Central memory CD8-positive, alpha-beta T cell (primary cell): ENCODE measurements at regions not wholly inside any gene's neighbourhood (a gene's known extent, or its start where the extent isn't known, plus 50 kb on each side); places are given as distances from the start of the nearest gene placed in this dataset.
"Not testable (repeated sequence)": the region's sequence is repeated elsewhere in the genome, so short reads cannot be mapped to it uniquely, and the experiment has no call there.

Experiments
- ATAC-seq: fragments of 150-1000 bp; cut with Tn5 transposase; replicated peaks from 2 replicates; pipeline ENCODE4 v1.10.0; 2022; ENCODE audit warnings: mild to moderate bottlenecking, moderate FRiP score, moderate number of reproducible peaks; ENCODE audit not compliant: poor library complexity, severe bottlenecking; ENCODE audit errors: extremely low read depth
- DNase-seq, 2 donors: peaks; one replicate each; pipeline ENCODE4 v3.0.0; 2021; ENCODE audit warnings: low spot score in 2 of 2
- H3K27ac Mint-ChIP-seq: one replicate; pipeline ENCODE4 v1.8.0; 2022; ENCODE audit warnings: low read depth, mild to moderate bottlenecking, moderate library complexity, mixed read lengths
- H3K27me3 Mint-ChIP-seq: one replicate; pipeline ENCODE4 v1.8.0; 2022; ENCODE audit warnings: mixed read lengths
- H3K36me3 Mint-ChIP-seq: one replicate; pipeline ENCODE4 v1.8.0; 2022; ENCODE audit warnings: mild to moderate bottlenecking, moderate library complexity, mixed read lengths; ENCODE audit not compliant: insufficient read depth
- H3K4me1 Mint-ChIP-seq: one replicate; pipeline ENCODE4 v1.8.0; 2022; ENCODE audit warnings: mixed read lengths
- H3K4me3 Mint-ChIP-seq: one replicate; pipeline ENCODE4 v1.8.0; 2022; ENCODE audit warnings: mild to moderate bottlenecking, moderate library complexity, mixed read lengths
- H3K9me3 Mint-ChIP-seq: one replicate; pipeline ENCODE4 v1.8.0; 2022; ENCODE audit warnings: mixed read lengths

DNA sequence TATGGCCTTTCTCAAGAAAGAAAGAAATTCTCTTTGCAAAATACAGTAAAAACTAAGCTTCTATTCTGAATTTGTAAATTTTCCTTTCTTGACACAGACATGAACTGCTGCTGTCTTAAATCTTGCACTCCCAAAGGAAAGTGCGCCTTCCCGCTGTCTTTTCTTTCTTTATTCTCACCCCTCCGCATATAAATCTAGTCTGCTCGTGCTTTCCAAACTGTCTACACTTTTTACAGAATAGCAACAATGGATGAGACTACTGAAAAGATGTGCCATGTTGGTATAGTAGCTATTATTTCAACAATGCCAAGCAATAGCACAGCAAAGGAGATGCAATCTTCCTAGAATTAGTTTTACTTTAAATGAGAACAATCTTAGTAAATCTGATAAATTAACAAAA, 328.8 kb upstream of the PDE3A start:
- no peaks in the 10 kb centered on the region for H3K9me3 Mint-ChIP-seq
- no peaks in the 10 kb centered on the region for H3K36me3 Mint-ChIP-seq
- H3K27me3 Mint-ChIP-seq, result no peaks in the 10 kb centered on the region
- no peak overlapping the region for H3K4me3 Mint-ChIP-seq
- no peak overlapping the region for H3K27ac Mint-ChIP-seq
- no peaks in the 10 kb centered on the region for H3K4me1 Mint-ChIP-seq
- DNase-seq, result no peak
- no peak for ATAC-seq

DNA sequence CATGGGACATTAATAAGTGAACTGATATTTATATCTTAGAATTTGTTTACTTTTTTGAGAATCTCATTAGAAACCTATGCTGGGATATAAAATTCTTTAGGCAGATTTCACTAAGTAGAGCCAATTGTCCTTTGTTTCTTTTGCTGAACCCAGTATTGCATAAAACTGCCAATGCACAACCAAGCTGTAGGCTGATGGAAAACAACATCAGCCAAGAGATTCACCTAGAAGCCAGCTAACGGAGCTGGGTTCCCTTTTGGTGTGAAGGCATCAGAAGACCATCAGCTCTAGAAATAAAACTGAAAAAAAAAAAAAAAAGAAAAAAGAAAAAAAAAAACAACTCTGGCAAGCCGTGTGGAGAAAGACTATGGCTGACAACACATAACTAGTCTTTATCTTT, 328.2 kb upstream of the PDE3A start:
- Mint-ChIP-seq H3K27ac (no peak overlapping the region), H3K9me3 (no peaks in the 10 kb centered on the region), H3K4me1 (no peaks in the 10 kb centered on the region), H3K36me3 (no peaks in the 10 kb centered on the region), H3K27me3 (no peaks in the 10 kb centered on the region), H3K4me3 (no peak overlapping the region)
- no peak for ATAC-seq
- DNase-seq, result no peak

DNA sequence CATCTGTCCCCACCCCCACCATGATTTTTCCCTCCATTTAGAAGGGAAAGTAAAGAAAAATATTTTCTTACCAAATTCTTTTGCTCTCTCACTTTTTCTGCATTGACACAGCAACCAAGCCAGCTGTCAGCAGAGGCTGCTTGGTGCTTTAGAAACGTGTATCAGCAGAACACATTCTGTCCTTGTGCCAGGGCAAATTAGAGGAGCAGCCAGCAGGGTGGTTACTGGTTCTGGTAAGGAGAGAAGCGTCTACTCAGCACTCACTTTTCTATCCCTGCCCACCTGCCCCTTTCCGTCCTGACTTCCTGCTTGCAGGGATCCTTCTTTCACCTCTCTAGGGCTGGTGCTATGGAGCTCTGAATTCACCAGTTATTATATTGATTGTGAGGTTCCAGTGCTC, 327.5 kb upstream of the PDE3A start:
- H3K4me3 Mint-ChIP-seq, result no peak overlapping the region
- no peaks in the 10 kb centered on the region for H3K36me3 Mint-ChIP-seq
- no peak overlapping the region for H3K27ac Mint-ChIP-seq
- no peaks in the 10 kb centered on the region for H3K4me1 Mint-ChIP-seq
- ATAC-seq (no peak), DNase-seq (no peak)
- no peaks in the 10 kb centered on the region for H3K27me3 Mint-ChIP-seq
- H3K9me3 Mint-ChIP-seq, result no peaks in the 10 kb centered on the region

DNA sequence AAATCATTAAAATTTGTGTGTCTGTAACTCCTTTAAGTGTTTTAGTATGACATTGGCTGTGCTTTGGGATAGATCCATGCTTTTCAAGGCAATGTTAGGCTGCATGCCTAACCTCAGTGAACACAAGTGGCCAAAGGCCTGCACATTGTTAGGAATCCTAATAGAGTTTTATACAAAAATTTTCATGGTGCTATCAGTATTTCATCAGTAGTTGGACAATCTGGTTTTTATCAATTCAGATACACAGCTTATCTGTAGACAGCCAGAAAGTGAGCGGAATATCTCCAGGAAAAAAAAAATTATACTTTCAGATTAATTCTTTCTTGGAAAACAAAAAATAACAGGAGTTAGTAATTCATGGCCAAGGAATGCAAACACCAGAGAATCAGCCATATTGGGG, 324.0 kb upstream of the PDE3A start:
- Mint-ChIP-seq H3K27ac (no peak overlapping the region), H3K36me3 (no peaks in the 10 kb centered on the region), H3K4me1 (no peaks in the 10 kb centered on the region), H3K27me3 (no peaks in the 10 kb centered on the region), H3K9me3 (no peaks in the 10 kb centered on the region), H3K4me3 (no peak overlapping the region)
- DNase-seq (no peak), ATAC-seq (no peak)

DNA sequence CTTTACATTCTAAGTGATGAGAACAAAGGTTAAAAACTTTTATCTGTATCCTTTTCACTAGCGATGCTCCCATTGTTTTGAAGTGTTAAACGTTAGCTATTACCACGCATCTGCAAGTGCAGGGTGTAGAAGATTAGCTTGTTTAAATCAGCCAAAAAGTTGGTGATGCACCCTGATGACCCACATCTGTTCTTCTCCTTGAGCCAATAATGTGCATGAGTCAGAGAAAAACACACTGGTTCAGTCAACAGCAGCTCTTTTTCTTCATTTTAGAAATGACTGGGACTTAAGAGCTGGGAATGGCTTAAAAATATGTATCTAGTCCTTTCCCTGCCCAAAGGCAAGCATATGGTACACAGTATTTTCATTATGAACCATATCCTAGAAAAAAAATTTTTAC, 323.5 kb upstream of the PDE3A start:
- no peaks in the 10 kb centered on the region for H3K9me3 Mint-ChIP-seq
- no peak overlapping the region for H3K27ac Mint-ChIP-seq
- ATAC-seq (no peak), DNase-seq (no peak)
- no peaks in the 10 kb centered on the region for H3K36me3 Mint-ChIP-seq
- H3K27me3 Mint-ChIP-seq, result no peaks in the 10 kb centered on the region
- no peak overlapping the region for H3K4me3 Mint-ChIP-seq
- H3K4me1 Mint-ChIP-seq, result no peaks in the 10 kb centered on the region

DNA sequence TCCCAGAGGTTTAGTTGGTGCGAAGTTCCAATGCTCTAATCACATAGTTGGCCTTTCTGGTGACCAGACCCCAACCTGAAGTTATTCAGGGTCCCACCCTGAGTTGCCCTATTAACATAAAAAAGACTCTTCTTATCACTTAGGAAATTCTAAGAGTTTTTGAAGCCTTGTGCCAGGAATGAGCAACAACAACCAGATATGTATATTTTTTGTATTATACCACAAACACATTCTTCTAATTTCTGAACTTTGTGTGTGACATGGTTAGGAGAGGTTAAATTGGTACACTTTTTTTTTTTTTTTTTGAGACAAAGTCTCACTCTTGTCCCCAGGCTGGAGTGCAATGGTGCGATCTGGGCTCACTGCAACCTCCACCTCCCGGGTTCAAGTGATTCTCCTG, 320.4 kb upstream of the PDE3A start:
- H3K4me1 Mint-ChIP-seq, result no peaks in the 10 kb centered on the region
- no peaks in the 10 kb centered on the region for H3K9me3 Mint-ChIP-seq
- H3K4me3 Mint-ChIP-seq, result no peak overlapping the region
- H3K27ac Mint-ChIP-seq, result no peak overlapping the region
- no peaks in the 10 kb centered on the region for H3K27me3 Mint-ChIP-seq
- no peaks in the 10 kb centered on the region for H3K36me3 Mint-ChIP-seq
- DNase-seq, result no peak
- no peak for ATAC-seq

DNA sequence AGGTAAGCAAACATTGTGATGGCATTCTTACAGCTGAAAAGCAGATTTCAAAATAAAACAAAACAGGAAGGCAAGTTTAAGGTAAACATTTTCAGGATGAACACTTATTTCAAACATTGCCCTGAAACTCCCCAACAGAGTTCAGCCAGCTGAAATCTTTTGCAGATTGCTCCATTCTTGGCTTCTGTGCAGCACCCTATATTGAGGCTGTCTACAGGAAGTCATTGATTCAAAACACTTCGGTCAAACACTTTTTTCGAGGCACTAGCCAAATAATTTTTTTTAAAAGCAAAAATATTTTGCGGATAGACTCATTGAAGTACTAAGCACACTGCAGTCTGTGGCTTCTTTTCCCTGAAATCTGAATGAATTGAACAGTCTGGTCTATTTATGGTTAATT, 318.1 kb upstream of the PDE3A start:
- Mint-ChIP-seq H3K9me3 (no peaks in the 10 kb centered on the region), H3K36me3 (no peaks in the 10 kb centered on the region), H3K4me3 (no peak overlapping the region), H3K27ac (no peak overlapping the region), H3K4me1 (no peaks in the 10 kb centered on the region), H3K27me3 (no peaks in the 10 kb centered on the region)
- DNase-seq (no peak), ATAC-seq (no peak)

DNA sequence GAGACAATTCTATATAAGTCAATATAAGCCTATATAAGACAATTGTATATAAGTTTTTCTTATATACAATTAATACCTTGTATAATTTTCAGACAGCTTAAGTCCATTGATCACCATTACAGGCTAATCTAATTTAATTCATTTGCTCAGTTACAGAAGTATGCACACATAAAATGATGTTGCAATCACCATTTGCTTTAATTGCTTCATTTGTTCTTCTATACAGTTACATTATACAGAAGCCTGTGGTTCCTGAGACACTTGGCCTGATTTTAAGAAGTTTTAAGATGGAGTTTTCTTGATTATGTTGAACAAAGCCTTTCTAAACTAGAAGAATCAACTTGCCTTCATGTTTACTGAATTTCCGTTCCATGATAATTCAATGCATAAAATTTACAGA, 314.6 kb upstream of the PDE3A start:
- no peak for DNase-seq
- no peaks in the 10 kb centered on the region for H3K27me3 Mint-ChIP-seq
- no peak for ATAC-seq
- H3K27ac Mint-ChIP-seq, result no peak overlapping the region
- no peaks in the 10 kb centered on the region for H3K4me1 Mint-ChIP-seq
- no peak overlapping the region for H3K4me3 Mint-ChIP-seq
- H3K9me3 Mint-ChIP-seq, result no peaks in the 10 kb centered on the region
- H3K36me3 Mint-ChIP-seq, result no peaks in the 10 kb centered on the region

DNA sequence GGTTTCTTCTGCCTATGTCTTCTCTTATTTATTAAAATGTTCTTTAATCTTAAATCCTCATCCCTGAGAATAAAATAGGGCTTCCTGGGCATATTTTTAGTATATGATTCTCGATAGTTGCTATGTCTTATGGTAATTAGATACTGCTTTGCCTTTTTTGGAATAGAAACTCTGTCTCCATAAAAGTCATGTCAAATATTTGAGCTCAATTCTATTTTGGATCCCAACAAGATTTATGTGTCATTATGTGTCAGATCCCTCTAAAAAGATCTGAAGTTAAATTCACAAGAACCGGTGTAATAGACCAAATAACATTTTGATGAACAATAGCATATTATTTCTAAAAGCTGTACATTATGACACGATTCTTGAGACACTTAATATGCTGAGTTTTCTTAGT, 312.5 kb upstream of the PDE3A start:
- H3K36me3 Mint-ChIP-seq, result no peaks in the 10 kb centered on the region

DNA sequence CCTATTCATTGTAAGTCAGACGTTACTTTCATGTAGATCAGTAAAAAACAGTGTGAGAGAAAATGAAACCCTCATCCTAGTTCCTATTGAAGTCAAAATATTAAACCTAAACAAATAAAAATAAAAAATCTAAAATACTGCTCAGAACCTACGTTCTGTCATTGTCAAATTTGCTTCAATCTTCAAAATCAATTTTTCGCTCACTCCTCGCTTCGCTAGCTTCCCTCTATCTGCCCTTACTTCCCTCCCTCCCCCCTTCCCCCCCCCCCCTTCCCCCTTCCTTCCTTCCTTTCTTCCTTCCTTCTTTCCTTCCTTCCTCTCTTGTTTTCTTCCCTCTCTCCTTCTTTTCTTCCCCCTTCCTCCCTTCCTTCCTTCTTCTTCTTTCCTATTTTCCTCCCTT, 310.9 kb upstream of the PDE3A start:
- Mint-ChIP-seq H3K36me3 (no peaks in the 10 kb centered on the region), H3K9me3 (no peaks in the 10 kb centered on the region), H3K27me3 (no peaks in the 10 kb centered on the region), H3K27ac (no peak overlapping the region), H3K4me3 (no peak overlapping the region), H3K4me1 (no peaks in the 10 kb centered on the region)
- DNase-seq, result no peak
- ATAC-seq, result no peak

More for the DNA sequence above, 312.5 kb upstream of the PDE3A start:
- Mint-ChIP-seq H3K27me3 (no peaks in the 10 kb centered on the region), H3K4me3 (no peak overlapping the region), H3K9me3 (no peaks in the 10 kb centered on the region), H3K4me1 (no peaks in the 10 kb centered on the region), H3K27ac (no peak overlapping the region)
- ATAC-seq (no peak), DNase-seq (no peak)

DNA sequence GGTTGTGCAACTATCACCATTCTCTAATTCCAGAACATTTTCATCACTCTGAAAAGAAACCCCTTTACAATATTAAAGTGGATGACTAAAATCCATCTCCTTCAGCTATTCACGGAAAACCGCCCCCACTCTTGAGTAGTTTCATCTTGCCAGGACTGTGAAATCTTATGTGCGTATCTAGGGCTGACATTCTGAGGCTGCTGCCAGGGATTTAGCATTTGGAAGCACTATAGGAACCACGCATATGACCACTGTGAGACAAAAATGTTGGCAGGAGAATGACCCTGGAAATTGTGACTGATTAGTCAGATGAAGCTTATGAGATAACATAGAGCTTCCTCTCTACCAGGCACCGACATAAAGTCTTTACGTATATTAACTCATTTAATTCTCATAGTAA, 305.2 kb upstream of the PDE3A start:
- Mint-ChIP-seq H3K27me3 (peaks cover 6% of the 10 kb centered on the region), H3K9me3 (peaks cover 14% of the 10 kb centered on the region), H3K4me3 (no peak overlapping the region), H3K27ac (no peak overlapping the region), H3K4me1 (no peaks in the 10 kb centered on the region), H3K36me3 (no peaks in the 10 kb centered on the region)
- no peak for ATAC-seq
- DNase-seq, result no peak

DNA sequence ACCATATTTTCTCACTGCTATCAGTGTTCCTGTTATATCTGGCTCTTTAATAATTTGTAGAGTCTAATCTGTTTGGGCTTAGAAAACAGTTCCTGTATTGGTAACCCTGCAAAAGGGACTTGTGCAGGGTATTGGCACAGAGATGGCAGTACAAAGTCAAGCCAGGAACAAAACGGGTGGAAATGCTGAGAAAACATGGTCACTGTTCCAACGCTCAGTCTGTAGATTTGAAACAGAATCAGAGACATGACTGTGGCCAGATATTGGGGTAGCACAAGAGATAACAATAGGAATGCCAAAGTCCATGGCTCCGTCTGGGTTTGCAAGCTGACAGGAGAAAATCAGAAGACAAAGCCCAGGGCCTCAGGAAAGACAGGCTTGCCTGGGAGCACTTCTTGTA, 290.7 kb upstream of the PDE3A start:
- H3K27ac Mint-ChIP-seq, result no peak overlapping the region
- ATAC-seq, result no peak
- no peak for DNase-seq
- H3K9me3 Mint-ChIP-seq, result peaks cover 5% of the 10 kb centered on the region
- peaks cover 2% of the 10 kb centered on the region for H3K36me3 Mint-ChIP-seq
- no peaks in the 10 kb centered on the region for H3K27me3 Mint-ChIP-seq
- H3K4me1 Mint-ChIP-seq, result no peaks in the 10 kb centered on the region
- H3K4me3 Mint-ChIP-seq, result no peak overlapping the region

DNA sequence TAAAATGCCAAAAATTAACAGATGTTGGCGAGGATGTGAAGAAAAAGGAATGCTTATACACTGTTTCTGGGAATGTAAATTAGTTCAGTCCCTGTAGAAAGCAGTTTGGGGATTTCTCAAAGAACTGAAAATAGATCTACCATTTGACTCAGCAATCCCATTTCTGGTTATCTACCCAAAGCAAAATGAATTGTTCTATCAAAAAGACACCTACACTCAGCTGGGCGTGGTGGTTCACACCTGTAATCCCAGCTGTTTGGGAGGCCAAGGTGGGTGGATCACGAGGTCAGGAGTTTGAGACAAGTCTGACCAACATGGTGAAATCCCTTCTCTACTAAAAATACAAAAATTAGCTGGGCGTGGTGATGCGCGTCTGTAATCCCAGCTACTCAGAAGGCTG, 279.3 kb upstream of the PDE3A start:
- no peaks in the 10 kb centered on the region for H3K36me3 Mint-ChIP-seq
- H3K27me3 Mint-ChIP-seq, result peaks cover 9% of the 10 kb centered on the region
- no peak overlapping the region for H3K4me3 Mint-ChIP-seq
- ATAC-seq, result no peak
- H3K9me3 Mint-ChIP-seq, result no peaks in the 10 kb centered on the region
- H3K27ac Mint-ChIP-seq, result no peak overlapping the region
- H3K4me1 Mint-ChIP-seq, result no peaks in the 10 kb centered on the region
- no peak for DNase-seq

DNA sequence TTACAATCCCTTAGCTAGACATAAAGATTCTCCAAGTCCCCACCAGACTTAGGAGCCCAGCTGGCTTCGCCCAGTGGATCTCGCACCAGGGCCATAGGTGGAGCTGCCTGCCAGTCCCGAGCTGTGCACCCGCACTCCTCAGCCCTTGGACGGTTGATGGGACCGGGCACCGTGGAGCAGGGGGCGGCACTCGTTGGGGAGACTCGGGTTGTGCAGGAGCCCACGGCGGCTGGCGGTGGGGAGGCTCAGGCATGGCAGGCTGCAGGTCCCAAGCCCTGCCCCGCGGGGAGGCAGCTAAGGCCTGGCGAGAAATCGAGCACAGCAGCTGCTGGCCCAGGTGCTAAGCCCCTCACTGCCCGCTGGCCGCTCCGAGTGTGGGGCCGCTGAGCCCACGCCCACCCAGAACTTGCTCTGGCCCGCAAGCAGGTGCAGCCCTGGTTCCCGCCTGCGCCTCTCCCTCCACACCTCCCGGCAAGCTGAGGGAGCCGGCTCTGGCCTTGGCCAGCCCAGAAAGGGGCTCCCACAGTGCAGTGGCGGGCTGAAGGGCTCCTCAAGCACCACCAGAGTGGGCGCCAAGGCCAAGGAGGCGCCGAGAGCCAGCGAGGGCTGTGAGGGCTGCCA, 275.0 kb upstream of the PDE3A start:
- H3K4me3 Mint-ChIP-seq, DNase-seq, H3K4me1 Mint-ChIP-seq, H3K36me3 Mint-ChIP-seq, H3K27ac Mint-ChIP-seq, H3K27me3 Mint-ChIP-seq, H3K9me3 Mint-ChIP-seq, ATAC-seq: not testable (repeated sequence)
